Uterus (tissue), 3 donors: ENCODE measurements at regions not wholly inside any gene's neighbourhood (a gene's known extent, or its start where the extent isn't known, plus 50 kb on each side); places are given as distances from the start of the nearest gene placed in this dataset.

Source experiments
- DNase-seq, 2 donors: peaks; one replicate each; pipeline ENCODE4 v3.0.0-alpha.2; 2019 to 2020
- H3K27ac ChIP-seq, 2 donors: fragments of 200-600 bp; sonication (generic); 1 replicate in 1 of 2; 2 replicates in 1 of 2; pipeline ENCODE4 v1.5.1; 2016 to 2018
- H3K27me3 ChIP-seq, 2 donors: fragments of 200-600 bp; sonication (generic); one replicate each; pipeline ENCODE4 v1.5.1; 2018 to 2019; ENCODE audit warnings: control low read depth in 1 of 2
- H3K36me3 ChIP-seq, 2 donors: fragments of 200-600 bp; sonication (generic); one replicate each; pipeline ENCODE4 v1.5.1; 2019; ENCODE audit warnings: control low read depth in 1 of 2
- H3K4me1 ChIP-seq, 2 donors: fragments of 200-600 bp; sonication (generic); one replicate each; pipeline ENCODE4 v1.5.1; 2018 to 2019; ENCODE audit warnings: control low read depth in 1 of 2
- H3K4me3 ChIP-seq, 2 donors: fragments of 200-600 bp; sonication (generic); 1 replicate in 1 of 2; 2 replicates in 1 of 2; pipeline ENCODE4 v1.5.1; 2018 to 2019; ENCODE audit warnings: mild to moderate bottlenecking in 1 of 2
- H3K9me3 ChIP-seq, 2 donors: fragments of 200-600 bp; sonication (generic); one replicate each; pipeline ENCODE4 v1.5.1; 2019; ENCODE audit warnings: control low read depth in 1 of 2
- CTCF ChIP-seq, 4 experiments: fragments of 200-600 bp in 2 of 4; fragments of 450-650 bp in 2 of 4; sonication (generic) in 2 of 4; IDR thresholded peaks; one replicate each; pipeline ENCODE4 v1.5.1; 2016 to 2019; ENCODE audit warnings: antibody characterized with exemption in 4 of 4, mild to moderate bottlenecking in 2 of 4, moderate library complexity in 1 of 4
- POLR2A ChIP-seq, 2 donors: fragments of 450-650 bp; IDR thresholded peaks; one replicate each; pipeline ENCODE4 v1.6.1; 2016; ENCODE audit warnings: antibody characterized with exemption in 2 of 2, mild to moderate bottlenecking in 1 of 2, moderate library complexity in 1 of 2
- intact Hi-C: fragments of 100-400 bp; cut with DNase I; formaldehyde crosslinking; loops from one replicate; pipeline ENCODE4 v1.15.1; 2023; ENCODE audit warnings: low total_unique reads
- donor health status: DM: yes; HTN: yes; CAD: no.

DNA sequence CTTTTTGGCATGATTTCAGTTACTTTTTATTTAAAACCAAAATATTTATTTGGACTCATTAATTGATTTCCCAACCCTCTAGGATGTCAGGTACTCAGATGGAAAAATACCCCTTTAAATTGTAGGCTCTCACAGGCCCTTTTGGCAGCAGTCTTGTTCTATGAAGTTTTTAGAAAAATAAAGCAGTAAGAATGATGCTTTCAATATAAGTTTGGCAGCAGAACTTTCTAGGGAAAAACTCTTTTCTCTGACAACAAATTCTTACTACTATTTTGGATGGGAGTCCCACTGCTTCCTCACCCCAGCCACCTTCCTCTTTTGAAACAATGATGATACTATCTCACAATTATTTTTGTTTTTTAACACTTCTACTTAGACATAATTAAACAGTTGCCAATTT lies 581.6 kb upstream of the SGCG start:
- no peak overlapping the region for H3K4me3 ChIP-seq
- intact Hi-C loops = no loop called here
- H3K9me3 ChIP-seq = no peaks in the 10 kb centered on the region
- peaks cover 0 to 4% of the 10 kb centered on the region in 2 donors for H3K4me1 ChIP-seq
- H3K27me3 ChIP-seq = no peaks in the 10 kb centered on the region
- no peaks in the 10 kb centered on the region for H3K36me3 ChIP-seq
- H3K27ac ChIP-seq = no peak overlapping the region
- no peak for TF ChIP-seq CTCF (IDR thresholded peaks at IDR 0.05)
- no peak for TF ChIP-seq POLR2A (IDR thresholded peaks at IDR 0.05)
- DNase-seq = no peak

GRCh38 chr13:22618002-22618401 lies 562.8 kb upstream of the SGCG start:
- no peak for TF ChIP-seq POLR2A (IDR thresholded peaks at IDR 0.05)
- TF ChIP-seq CTCF (IDR thresholded peaks at IDR 0.05) = no peak
- Histone ChIP-seq H3K9me3 (peaks cover 0 to 2% of the 10 kb centered on the region in 2 donors), H3K4me1 (no peaks in the 10 kb centered on the region), H3K27me3 (no peaks in the 10 kb centered on the region), H3K27ac (no peak overlapping the region), H3K36me3 (no peaks in the 10 kb centered on the region), H3K4me3 (no peak overlapping the region)
- intact Hi-C loops = no loop called here
- DNase-seq = no peak

- no peak overlapping the region for H3K4me3 ChIP-seq
- no peaks in the 10 kb centered on the region for H3K36me3 ChIP-seq
- intact Hi-C loops = no loop called here
- H3K27ac ChIP-seq = no peak overlapping the region
- H3K4me1 ChIP-seq = no peaks in the 10 kb centered on the region
- peaks cover 0 to 4% of the 10 kb centered on the region in 2 donors for H3K9me3 ChIP-seq
- no peak for TF ChIP-seq CTCF (IDR thresholded peaks at IDR 0.05)
- no peak for TF ChIP-seq POLR2A (IDR thresholded peaks at IDR 0.05)
- no peak for DNase-seq
- H3K27me3 ChIP-seq = no peaks in the 10 kb centered on the region
Measured at GRCh38 chr13:22625691-22626090, 555.1 kb upstream of the SGCG start.

- no peak overlapping the region for H3K27ac ChIP-seq
- no peak for DNase-seq
- H3K4me1 ChIP-seq = no peaks in the 10 kb centered on the region
- H3K4me3 ChIP-seq = no peak overlapping the region
- no peaks in the 10 kb centered on the region for H3K36me3 ChIP-seq
- H3K9me3 ChIP-seq = peaks cover 0 to 2% of the 10 kb centered on the region in 2 donors
- no peak for TF ChIP-seq POLR2A (IDR thresholded peaks at IDR 0.05)
- TF ChIP-seq CTCF (IDR thresholded peaks at IDR 0.05) = no peak
- H3K27me3 ChIP-seq = no peaks in the 10 kb centered on the region
- intact Hi-C loops = no loop called here
Measured at GRCh38 chr13:22629374-22629773, 551.4 kb upstream of the SGCG start.

- Histone ChIP-seq H3K4me3 (no peak overlapping the region), H3K36me3 (no peaks in the 10 kb centered on the region), H3K27me3 (no peaks in the 10 kb centered on the region), H3K27ac (no peak overlapping the region), H3K4me1 (no peaks in the 10 kb centered on the region), H3K9me3 (no peaks in the 10 kb centered on the region)
- DNase-seq = no peak
- TF ChIP-seq CTCF (IDR thresholded peaks at IDR 0.05) (no peak), POLR2A (IDR thresholded peaks at IDR 0.05) (no peak)
- intact Hi-C loops = no loop called here
Measured at GRCh38 chr13:22642088-22642487, 538.7 kb upstream of the SGCG start.
